NCI-H146 treated with DMSO at 0.1 percent for 48 hours (cell line): ENCODE measurements at regions not wholly inside any gene's neighbourhood (a gene's known extent, or its start where the extent isn't known, plus 50 kb on each side); places are given as distances from the start of the nearest gene placed in this dataset.
"Not testable (repeated sequence)": the region's sequence is repeated elsewhere in the genome, so short reads cannot be mapped to it uniquely, and the experiment has no call there.

Source experiments
- DNase-seq: peaks from one replicate; lab custom pipeline; 2025; ENCODE audit not compliant: unreplicated experiment; lab: John Stamatoyannopoulos, UW

DNA sequence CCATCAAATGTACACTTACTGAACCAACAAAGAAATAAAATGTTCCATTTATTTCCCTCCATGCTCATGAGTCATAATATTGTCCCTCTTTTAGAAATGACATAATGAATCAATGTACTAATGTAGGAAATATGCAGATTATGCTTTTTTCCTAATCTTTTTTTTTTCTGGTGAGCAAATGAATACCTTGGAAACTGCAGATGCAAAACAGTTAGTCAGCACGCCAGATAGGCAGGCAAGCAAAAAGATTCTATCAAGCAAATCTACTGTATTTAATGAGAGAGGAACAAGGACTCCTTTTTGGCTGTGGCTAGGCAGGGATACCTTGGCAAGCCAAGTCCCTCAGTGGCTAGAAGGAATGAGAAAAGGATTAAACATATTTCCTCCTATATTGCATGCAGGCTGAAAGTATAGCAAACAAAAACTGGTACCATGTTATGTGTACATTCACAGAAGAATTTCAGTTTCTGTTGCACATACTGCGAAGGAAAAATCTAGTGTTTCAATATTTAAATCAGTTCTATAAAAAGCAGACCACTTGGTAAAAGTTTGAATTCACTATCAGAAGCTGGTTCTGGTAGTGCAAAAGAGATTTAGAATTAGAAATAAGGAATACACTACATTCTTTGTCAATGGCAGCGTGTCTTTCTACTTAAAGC lies 605.4 kb downstream of the TLE1 start:
- DNase-seq = no peak

DNA sequence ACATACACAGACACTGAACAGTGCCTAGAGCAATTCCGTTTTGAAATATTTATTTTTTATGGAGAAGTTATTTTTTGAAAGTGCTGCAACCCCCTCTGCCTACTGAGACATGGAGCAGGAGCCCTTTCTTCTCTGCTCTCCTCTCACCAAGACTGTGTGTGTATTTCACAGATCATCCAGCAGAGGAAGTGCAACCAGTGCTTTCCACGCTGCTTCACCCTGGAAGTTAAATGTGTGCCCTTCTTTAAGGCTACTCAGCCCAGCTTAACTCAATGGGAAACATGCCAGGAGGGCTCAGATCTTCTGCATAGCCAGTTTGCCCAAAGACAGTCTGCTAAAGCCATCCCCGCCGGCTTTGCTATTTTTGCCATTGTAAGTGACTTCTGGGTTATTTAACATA lies 606.3 kb downstream of the TLE1 start:
- DNase-seq = no peak

DNA sequence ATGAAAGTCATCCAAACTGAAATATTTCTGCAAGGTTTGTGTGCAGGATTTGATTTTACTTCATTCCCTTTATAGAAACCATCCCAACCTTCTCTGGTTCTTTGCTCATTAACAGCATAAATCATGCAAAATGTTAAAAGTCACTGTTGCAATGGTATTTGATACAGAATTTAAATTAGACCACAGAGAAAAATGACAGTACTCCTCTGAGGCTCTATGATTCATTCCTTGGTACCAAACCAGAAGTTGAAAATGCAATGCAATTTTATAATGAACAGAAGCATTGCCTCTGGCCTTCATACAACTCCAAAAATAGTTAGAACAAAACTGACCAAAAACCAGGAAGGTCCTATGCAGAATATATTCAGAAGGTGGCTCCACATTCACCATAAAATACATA lies 607.1 kb downstream of the TLE1 start:
- no peak for DNase-seq

DNA sequence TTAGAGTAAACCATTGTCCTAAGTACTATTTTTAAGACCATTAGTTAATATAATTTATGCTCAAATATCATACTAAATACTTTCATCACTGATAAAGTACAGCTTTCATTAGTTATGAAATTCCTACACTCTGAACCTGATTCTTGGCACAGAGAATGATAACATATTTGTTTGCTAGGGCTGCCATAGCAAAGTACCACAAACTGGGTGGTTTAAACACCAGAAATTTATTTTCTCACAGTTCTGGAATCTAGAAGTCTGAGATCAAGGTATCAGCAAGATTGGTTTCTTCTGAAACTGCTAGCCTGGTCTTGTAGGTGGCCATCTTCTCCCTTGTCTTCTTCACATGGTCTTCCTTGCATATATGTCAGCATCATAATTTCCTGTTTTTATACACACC lies 608.4 kb downstream of the TLE1 start:
- no peak for DNase-seq

DNA sequence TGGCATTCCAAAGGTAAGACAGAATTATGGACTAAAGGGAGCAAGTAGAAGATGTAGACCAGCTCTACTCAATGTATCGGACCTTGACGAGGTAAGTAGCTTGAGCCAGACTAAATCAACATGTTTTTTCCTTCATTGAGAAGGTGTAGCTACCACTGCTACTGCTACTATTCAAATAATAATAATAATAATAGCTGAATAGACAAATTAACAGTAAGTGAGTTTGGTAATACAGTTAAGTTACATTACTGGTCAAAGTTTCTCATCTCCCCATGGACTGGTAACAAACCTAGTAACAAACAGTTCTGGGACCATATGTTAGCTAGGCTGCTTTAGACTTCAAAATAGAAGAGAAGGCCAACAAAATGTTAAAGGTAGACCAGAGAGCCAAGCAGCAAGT lies 609.2 kb downstream of the TLE1 start:
- no peak for DNase-seq

DNA sequence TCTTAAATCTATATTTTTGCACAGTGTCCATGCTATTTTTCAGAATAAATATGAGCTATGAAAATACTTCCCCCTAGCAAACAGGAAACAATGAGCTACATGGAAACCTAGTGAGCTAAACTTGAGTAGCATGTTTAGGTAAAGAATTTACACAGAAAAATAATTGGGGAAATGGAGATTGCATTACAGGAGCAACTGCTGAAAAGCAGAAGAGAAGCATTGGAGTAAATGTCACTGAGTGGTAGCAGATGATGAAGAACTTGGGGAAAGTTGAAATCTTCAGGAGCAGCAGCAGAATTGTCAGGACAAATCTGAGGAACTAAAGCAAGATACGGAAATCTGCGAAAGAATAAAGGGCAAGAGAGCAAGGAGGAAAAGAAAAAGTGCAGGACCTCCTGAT lies 610.3 kb downstream of the TLE1 start:
- DNase-seq = no peak

DNA sequence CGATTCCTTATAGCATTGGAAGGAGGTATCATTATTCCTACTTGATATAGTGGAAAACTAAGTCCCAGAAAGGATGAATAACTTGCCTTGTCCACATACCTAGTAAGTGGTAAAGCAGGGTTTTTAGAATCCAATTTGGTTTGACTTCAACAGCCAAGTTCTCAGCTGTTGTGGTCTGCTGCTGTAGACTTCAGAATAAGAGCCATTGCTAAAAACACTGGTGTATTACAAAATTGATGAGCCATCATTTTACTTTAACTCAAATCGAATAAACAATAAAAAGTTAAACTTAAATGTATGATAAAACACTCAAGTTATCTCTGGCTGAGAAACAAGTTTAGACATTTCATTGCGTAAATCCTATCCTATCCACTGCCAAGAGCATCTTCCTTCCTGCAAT lies 610.8 kb downstream of the TLE1 start:
- no peak for DNase-seq

DNA sequence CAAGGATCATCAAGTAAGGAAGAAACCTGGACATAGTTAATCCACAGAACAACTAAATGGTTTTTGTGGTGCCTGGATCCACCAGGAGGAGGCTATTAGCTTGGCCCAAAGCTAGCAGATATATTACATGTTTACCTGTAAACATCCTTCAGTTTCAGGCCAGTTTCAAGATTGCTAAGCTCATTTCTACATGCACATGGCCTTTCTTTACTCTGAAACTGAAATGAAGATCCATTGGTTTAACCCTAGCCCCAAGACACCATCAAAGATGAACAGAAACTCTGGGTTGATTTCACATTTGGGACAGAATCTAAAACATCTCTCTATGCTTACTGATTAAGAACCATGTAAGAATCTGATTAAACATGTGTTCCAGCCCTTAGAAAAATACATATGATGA lies 611.8 kb downstream of the TLE1 start:
- no peak for DNase-seq

DNA sequence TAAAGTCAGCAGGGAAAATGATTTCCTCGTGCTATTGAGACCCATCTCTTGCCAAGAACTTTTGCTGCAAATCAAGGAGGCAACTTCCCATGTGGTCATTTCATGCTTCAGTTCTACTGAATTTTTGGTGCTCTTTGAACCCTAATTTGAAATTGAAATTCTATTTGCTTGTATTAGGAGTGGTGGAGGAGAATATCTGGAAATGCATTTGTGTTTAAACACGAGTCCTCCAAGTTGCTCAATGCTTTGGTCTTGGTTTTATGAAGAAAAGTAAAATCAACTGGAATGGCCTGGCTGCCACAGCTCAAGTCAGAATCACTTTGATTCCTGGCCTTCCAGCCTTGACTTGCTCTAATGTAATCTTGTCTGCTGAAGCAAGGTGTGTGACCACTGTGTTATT lies 613.2 kb downstream of the TLE1 start:
- DNase-seq = no peak

DNA sequence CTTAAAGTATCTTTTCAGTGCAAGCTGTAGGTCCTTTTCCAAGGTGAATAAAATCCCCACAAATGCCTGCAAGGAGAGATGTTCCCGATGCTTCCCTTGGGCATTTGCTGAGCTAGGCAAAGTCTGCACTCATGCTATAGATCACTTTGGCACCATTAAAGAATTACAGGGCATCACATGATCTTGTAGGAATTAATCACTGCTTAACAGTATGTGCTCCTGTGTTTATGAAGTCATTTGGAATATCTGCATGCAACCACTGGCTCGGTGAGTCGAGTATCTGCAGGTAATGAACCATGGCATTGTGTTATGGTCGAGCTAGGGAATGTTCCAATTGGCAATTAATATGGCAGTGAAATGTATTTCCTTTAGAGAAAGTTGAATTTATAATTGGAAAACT lies 615.1 kb downstream of the TLE1 start:
- no peak for DNase-seq

DNA sequence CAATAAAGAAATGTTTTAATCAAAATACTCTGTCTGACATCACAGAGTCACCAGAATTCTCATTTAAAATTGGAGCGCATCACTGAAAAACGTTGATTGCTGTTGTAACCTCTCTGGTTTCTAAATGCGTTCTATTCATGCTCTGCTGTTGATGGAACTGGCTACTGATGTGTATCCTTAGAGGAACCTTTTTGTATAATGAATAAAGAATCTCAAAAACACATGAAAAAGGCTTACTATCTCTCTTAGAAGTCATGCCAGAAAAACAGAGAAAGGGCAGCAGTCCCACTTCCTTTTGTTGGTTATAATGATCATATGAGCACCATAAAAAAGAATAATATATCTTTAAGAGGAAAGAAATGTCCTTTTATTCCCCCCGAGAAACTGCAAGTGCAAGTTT lies 615.5 kb downstream of the TLE1 start:
- DNase-seq = no peak

DNA sequence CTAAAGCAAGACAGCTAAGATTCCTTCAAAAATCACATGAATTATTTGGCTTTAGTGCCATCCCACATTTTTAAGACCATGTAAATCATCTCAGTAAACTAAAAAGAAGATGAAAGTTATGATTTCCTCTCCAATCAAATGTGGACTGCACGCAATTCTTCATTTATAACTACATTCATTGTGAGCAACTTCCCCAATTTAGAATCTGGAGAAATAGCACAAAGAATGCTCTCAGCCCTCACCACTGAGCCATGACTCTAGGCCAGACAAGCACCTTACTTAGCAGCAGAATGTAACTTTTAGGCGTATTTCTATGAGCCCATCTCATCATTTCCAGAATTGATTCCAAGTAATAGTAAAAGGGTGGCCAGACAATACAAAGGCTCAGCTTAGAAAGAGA lies 616.6 kb downstream of the TLE1 start:
- DNase-seq = no peak

DNA sequence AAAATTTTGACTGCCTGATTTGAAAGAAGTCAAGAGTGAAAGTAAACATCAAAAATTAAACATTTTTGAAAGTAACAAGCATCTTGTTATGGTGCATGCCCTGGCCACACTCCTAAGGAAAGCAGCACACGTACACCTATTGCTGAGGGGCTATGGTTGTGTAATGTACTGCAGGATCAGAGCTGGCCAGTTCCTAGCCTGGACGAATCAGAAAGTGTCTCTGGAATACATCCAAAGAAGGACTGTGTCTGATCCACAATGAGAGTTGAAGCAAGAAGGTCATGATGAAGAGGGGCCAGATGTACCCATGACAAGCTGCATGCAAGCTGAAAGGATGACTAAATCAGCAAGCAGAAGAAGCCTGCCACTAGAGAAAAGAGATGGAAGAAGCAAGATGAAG lies 618.2 kb downstream of the TLE1 start:
- no peak for DNase-seq

DNA sequence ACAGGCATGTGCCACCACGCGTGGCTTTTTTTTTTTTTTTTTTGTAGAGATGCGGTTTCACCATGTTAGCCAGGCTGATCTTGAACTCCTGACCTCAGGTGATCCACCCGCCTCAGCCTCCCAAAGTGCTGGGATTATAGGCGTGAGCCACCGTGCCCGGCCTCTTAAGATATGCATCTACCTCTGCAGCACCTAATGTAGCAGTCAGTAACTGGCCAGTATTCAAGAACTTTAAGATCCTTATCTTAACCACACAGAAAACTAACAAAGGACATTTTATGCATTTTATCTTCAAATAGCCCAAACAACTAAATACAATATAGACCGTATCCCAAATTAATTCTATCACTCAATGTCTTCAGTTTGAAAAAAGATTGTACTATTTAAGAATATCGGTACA lies 618.7 kb downstream of the TLE1 start:
- DNase-seq = no peak

DNA sequence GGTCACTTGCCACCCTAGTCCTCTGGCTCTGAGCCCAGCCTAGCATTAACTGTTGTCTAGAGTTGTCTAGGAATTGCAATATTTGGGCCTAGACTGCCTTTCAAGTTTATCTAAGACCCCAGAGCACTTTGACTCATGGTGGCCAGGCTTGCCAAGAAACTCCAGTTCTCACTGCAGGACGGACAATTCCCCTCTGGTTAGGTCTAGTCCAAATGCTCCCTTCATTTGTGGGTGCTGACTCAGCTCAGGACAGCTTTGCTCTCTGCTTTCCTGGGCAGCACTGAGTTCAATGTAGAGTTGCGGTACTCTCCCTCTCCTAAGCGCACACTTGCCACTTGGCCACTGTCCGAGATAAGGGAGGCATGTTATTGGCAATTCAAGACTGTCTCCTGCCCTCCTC lies 619.4 kb downstream of the TLE1 start:
- DNase-seq = no peak

DNA sequence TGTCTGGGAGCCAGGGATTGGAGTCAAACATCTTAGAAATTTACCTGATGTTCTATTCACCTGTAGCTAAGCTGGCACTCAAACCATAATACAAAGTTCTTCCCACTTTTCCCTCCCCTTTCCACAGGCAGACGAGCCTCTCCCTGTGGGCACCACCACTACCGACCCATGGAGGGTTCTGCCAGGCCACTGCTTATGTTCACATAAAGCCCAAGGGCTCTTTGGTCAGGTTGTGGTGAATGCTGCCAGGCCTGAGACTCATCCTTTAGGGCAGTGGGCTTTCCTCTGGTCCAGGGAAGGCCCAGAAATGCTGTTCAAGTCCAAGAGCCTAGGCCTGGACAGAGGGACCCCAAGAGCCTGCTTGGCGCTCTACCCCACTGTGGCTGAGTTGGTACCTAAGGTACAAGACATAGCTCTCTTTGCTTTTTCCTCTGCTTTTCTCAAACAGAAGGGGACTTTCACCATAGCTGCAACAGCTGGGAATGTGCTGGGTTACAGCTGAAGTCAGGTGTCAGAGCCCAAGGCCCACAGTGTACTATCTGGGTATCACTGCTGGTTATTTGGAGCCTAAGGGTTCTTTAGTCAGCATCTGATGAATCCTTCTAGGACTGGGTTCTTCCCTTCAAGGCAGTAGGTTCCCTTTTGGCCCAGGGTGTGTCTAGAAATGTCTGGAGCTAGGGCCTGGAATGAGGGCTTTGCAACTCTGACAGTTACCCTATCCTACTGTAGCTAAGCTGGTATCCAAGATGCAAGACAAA lies 620.1 kb downstream of the TLE1 start:
- no peak for DNase-seq

DNA sequence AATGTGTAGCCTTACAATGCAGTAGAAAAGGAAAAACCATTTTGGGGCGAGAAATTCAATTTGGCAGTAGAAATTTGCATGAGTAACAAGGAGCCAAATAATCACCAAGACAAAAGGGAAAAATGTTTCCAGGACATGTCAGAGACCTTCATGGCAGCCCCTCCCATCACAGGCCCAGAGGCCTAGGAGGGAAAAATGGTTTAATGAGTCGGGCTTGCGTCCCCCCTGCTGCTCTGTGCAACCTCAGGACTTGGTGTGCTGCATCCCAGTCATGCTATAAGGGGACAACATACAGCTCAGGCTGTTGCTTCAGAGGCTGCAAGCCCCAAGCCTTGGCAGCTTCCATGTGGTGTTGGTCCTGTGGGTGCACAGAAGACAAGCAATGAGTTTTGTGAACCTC lies 626.4 kb downstream of the TLE1 start:
- not testable (repeated sequence) for DNase-seq

DNA sequence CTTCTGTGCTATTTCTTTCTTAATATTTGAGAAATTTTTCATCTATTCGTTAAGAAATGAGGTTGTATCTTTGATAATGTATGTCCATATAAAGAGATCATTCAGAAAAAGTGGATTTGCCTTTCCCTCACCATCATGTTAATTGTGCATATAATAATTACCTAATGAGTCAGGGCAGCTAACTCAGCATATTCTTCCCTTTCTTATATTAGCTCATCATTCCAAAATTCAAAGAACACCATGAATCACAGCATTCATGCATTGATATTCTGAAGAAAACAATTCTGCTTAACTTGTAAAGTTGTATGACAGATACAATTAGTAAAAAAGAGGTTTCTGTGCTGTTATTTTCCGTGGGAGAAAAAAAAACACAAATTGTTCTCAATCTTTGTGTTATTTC lies 630.6 kb downstream of the TLE1 start:
- DNase-seq = no peak

DNA sequence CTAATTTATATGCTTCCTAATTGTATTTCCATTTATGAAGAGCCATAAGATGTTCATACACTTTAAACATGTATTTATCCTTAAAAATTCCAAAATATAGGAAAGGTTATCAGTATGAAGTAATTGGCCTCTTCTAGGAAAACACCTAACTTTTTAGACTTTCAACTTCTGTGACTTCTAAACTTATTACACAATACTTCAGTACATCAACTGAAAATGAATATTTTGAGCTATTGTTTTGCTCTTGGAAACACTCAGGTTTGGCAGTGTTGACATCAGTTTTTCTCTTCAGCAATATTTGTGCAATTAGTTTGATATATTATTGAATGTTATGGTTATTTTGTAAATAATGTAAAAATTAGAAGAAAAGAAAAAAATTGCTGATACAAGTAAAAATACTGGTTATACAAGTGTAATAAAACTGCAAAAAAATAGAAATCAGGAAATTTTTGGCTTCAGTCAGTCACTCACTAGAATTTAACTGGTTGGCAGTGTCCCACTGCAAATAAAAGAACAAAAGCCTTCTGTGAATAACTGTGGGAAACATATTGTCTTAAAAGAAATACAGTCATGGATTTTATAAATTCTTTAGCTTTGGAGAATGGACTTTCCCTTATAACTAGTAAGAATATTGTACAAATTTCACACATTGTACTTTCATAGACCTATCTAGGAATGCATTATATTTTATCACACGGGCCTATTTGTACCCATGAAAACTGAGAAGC lies 635.9 kb downstream of the TLE1 start:
- DNase-seq = no peak

DNA sequence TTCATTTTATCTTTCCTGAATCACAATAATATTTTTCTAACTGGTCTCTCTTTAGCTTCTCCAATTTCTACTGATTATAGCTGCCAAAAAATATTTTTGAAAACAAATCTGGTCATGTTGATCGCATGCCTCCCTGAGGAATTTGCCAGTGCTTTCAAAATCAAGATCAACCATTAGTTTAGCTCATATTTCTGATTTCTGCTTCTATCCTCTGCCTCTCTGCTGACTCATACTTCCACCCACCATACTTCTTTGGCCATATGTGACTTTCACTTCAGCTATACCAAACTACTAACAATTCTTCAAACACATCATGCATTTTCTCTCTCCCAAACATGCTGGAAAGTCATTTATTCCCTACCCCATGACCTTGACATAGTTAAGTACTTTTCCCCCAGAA lies 636.5 kb downstream of the TLE1 start:
- no peak for DNase-seq

DNA sequence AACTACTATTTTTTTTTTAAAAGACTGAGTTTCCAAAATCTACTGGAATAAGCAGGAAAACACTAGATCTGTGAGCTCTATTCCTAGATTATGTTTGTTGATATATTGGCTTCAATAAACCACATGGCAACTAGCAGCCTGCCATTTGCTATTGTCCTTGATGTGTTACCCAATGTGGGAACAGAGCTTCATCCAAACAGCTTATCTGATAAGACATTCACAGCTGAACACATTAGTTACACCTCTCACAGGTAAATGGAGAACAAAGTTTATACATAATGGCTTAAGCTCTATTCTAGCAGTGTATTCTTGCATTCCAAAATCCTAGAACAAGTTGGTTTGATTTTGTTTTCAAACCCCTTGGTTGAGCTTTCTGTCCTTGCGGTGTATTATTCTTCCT lies 642.1 kb downstream of the TLE1 start:
- no peak for DNase-seq

DNA sequence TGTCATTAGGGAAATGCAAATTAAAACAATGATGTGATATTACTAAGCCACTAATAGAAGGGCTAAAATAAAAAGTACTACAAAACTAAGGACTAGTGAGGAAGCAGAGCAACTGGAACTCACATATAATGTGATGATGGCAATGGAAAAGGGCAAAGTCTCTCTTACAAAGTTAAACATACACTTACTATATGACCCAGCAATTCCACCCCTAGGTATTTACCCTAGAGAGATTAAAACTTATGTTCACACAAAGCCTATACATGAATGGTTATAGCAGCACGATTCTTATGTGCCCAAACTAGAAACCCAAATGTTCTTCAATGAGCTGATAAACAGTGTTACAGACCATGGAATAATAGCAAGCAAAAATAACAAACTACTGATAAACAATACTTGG lies 643.7 kb downstream of the TLE1 start:
- no peak for DNase-seq
